NCI-H510A treated with DMSO at 0.1 percent for 48 hours (cell line): ENCODE measurements at regions not wholly inside any gene's neighbourhood (a gene's known extent, or its start where the extent isn't known, plus 50 kb on each side); places are given as distances from the start of the nearest gene placed in this dataset.
A peak's percentile ranks its signal among the peaks of the same experiment; 100 is the strongest.

ENCODE experiments used
- DNase-seq: peaks from one replicate; lab custom pipeline; 2025; lab: John Stamatoyannopoulos, UW

DNA sequence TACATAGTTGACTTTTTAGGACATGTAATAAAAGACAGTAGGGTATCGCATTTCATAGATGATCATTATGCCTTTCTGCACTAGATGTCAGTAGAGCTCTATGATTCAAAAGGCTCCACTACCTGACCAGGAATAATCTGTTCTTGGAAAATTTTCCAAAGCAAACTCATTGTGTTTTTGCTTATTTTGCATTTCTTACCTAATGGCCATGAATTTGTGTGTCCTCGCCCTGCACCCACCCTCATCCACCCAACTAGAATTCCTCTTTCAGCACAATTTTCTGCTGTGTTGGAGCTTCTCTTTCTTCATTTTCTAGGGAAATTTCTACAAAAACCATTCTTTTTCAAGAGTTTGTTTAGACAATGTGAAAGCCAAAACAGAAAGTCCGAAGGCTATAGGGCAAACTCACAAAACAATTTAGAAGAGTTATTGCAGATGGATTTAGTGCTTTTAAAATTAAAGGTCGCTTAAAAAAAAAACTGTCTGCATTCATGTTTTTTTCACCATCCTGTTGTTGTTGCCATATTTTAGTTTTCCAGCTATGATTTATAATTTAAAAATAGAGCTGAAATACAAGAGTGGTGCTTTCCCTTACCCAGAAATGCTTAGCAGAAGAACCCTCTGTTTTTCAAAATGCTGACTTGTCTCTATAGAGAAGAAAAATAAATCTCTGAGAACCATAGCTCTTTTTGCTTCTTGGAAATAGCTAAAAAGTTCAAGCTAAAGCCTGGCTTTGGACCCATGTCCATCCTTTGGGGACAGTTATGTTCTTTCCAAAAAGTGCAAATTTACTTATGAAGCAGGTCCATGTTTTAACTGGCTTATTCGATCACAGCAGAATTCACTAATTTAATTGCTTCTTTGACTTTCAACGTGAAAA, 183.7 kb downstream of the SPATA18 start:
- DNase-seq = peak; percentile 60

- no peak for DNase-seq
Measured at GRCh38 chr4:52235552-52236201, 184.6 kb downstream of the SPATA18 start.

DNA sequence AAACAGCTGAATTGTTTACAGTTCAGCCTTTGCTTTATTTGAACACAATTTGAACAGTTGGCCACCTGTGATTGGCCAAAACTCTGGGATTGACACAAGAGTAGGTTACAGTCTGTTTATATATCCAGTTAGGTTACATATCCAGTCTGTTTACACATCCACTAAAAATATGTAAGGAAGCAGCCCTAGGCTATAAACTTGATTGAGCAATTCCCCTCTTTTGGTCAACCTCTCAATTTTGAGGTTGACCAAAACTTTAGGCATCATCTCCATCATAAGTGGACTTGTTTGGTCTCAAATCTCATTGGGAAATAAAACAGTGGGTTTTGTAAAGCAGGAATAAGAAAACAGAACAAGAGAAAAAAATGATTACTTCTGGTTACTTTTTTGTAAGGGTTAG, 190.8 kb downstream of the SPATA18 start:
- no peak for DNase-seq

GRCh38 chr4:52243367-52243766, 192.3 kb downstream of the SPATA18 start:
- no peak for DNase-seq

GRCh38 chr4:52244103-52244775, 193.1 kb downstream of the SPATA18 start:
- no peak for DNase-seq

DNA sequence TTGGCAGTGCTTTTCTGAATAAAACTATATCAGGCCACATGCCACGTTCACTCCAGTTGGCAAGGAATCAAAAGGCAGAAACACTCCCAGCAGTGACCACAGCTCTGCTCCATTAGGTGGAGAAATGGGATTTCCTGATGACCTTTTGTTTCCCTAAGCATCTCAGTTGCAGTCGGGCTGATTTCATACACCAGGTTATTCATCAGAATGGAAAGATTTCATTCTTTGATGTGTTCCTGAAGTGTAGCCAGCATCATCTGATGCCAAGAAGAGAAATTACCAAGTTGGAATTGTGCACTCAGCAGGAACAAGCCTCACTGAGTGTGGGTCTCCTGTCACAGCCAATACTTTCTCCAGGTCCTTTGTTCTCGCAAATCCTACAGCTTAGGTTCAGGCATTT, 193.7 kb downstream of the SPATA18 start:
- DNase-seq = no peak

DNA sequence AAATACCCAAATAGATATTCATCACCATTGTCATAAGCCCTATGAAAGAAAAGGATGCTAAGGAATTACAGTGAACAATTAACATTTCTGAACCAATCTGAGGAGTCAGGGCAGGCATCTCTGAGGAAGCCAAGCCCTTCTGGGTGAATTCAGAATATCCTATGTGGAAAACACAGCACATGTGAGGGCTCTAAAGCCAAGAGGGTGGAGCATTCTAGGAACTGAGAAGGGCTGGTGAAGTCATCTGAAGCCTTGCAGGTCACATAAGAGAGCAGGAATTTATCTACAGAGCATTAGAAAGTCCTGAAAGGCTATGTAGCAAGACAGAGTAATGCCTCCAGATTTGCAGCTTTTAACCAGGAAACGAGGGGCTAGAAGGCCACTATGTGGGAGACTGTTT, 195.7 kb downstream of the SPATA18 start:
- no peak for DNase-seq

DNA sequence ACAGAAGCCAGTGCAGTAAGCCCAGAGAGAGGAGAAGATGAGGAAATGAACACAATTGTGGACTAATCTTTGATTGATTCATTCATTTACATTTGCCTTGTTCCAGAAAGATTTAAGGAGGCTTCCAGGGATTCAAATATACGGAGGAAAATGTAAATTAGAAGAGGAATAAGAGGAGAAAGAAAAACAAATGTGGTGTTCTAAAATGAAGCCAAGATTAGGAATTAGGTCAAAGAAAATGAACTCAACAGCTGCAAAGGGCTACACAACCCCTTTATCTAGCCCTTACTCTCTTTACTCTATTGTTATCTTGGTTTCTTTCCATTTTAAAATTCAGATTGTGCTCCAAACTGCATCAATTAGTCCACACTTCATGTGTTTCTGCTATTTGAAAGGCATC, 196.8 kb downstream of the SPATA18 start:
- DNase-seq = no peak

DNA sequence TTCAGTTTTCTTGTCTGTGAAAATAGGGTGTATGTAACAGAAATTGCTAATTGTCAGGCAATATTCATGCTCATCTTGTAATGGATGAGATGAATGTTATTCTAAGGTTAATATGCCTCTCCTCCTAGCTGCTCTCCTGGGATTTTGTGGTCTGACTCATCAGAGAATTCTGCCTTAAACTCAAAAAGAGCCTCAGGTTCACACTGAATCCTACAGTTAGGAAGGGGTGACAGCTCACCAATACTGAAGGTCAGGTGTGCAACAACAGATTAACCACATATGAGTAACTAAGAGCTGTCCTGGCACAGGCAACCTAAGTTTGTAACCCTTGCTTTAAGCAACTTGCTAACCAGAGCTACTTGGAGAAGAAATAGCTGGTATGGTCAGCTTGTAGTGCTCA, 197.7 kb downstream of the SPATA18 start:
- DNase-seq = no peak

DNA sequence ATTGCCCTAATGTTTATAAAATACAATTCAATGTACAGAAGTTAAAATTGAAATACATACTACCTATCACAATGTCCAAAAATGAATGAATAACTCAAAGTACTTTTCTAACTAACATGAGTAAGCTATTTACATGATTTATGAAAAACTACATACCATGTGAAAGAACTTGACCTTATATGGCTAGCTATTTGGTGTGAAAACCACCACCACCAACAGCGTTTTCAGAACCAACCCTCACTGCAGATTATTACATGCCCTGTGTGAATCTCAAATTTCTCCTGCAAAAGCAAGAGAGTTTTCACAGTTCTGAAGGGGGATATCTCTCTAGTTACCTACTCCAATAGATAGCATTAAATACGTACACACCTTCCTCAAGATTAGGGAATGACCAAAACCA, 198.5 kb downstream of the SPATA18 start:
- DNase-seq = no peak

DNA sequence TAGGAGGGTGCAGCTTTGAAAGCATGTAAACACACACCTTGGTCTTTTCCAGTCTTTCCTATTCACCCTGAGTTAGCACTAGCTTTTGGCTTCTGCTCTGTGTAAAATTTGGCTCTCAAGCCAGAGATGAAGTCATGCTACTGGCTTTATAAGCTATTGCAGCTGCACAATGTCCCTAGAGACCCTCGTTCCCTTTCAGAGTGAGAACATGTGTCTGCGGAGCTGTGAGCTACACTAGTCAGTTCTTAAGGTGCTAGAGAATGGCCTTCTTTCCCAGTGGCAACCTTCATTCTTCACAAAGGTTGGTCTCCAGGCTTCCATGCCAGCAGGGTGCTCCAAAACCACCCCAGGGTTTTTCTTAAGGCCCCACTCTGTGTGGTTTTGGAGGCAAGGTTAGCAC, 199.1 kb downstream of the SPATA18 start:
- no peak for DNase-seq

DNA sequence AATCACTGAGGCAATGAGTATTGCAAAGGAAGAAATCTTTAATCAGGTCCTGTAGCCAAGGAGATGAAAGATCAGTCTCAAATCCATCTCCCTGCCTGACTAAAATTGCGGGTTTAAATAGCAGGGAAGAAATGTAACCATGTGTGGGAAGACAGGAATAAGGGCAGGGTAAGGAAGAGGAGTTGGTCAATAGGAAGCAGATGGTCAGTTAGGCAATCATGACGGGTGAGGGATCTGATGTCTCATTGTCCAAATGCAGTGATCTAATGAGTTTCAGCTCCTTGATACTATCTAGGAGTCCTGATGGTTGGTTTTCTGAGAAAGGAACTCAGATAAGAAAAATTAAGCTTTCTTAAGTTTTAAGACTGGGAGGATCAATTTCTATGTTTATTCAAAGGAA, 200.8 kb downstream of the SPATA18 start:
- DNase-seq = no peak

DNA sequence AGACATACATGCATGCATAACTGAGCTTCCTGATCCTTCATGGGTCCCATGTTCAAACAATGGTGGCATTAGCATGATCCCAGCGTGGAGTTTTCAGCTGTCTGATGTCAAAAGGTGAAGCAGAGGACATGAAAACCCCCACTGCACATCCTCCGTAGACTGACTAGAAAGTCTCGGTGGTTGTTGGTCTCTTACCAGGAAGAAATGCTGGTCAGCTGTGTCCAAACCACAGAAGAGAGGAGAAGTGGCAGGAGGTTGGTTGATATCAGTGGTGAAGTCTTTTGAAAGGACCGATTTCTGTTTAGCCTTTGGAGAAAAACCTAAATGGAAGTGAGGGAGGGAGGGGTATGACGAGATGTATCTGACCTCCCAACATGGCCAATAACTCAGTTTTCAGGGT, 201.9 kb downstream of the SPATA18 start:
- DNase-seq = no peak

- no peak for DNase-seq
Measured at GRCh38 chr4:52256522-52256921, 205.4 kb downstream of the SPATA18 start.

- no peak for DNase-seq
Measured at GRCh38 chr4:52259978-52260377, 208.9 kb downstream of the SPATA18 start.

DNA sequence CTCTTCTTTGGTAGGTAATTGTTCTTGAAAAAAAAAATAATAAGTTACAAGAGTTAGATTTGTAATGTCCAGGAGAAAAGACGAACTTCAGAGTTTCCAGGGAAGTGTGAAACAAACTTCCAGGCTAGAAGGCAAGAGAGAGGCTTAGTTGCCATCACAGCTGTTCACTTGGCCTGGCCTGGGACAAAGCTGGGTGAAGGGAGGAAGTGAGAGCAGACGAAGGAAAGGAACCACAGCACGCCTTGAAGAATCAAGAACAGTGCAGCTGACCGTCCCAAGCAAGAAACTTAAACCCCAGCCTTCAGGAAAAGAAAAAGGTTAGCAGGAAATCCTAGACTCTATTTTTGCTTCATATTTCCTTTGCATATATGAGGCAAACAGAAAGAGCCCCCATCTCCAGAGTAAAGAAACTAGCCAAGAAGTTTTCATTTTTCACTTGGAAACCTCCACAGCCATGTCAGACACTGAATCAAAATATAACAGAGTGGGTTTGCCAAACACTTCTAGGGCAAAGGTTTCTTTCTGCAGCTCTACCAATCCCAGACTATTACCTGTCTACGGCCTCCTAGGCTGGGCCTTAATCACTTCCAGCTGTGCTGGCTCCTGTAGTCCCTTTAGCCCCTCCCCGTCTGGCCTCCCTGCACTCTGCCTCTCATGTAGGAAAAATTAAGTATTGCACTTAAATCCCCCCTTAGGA, 209.6 kb downstream of the SPATA18 start:
- DNase-seq = no peak

DNA sequence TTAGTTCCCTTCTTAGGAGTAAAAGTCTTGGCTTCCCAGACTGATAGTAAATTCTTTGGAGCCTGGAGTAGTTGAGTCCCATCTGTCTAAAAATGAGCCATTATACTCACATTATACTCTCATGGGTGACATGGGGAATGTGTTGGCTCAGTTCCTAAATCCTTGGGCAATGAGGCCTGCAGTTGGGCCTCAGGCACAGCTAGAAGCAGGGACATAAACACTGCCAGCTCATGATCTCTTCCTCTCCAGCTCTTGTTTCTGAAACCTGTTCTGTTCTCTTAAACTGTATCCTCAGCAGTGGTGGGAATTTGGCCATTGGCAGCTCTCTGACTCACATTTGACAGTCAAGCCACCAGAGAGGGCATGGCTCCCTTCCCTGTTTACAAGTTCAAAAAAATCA, 212.5 kb downstream of the SPATA18 start:
- DNase-seq = no peak

DNA sequence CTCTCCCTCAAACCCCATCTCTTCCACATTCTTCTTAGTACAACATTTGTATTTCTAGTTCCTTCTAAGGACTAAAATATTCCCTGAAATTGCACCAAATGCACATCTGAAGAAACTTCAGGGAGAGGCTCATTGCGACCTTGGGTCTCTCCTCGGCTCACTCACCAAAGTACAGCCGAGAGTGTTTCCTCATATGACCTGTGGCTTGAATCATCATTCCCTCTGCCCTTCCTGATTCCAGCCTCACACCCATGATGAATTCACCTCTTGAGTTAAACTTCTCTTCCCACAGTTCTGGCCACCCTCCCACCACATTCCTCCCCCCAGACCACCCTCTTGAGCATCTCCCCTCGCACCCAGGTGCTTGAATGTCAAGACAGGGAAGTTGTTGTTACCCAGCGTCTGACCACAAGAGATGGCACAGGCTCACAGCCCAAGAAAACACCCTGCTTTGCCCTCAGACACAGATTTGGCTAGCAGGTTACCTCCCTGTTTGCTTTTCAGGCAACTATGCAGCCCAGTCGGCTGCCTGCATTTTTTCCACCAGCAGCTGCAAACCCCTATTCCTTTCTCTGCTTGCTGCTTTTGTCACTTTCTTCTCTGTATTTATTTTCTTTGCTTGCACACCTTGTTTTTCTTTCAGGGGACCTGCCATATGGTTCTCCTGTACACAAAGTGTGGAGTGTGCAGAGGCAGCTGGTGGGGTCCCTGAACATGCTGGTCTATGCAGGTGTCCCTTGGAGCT, 214.8 kb downstream of the SPATA18 start:
- DNase-seq = no peak

- no peak for DNase-seq
Measured at GRCh38 chr4:52266537-52267137, 215.5 kb downstream of the SPATA18 start.

- DNase-seq = no peak
Measured at GRCh38 chr4:52269761-52270160, 218.7 kb downstream of the SPATA18 start.

GRCh38 chr4:52273885-52274284, 222.8 kb downstream of the SPATA18 start:
- DNase-seq = no peak
